ENCODE measurements at regions not wholly inside any gene's neighbourhood (a gene's known extent, or its start where the extent isn't known, plus 50 kb on each side); places are given as distances from the start of the nearest gene placed in this dataset.

GRCh38 chr10:125227546-125227945 lies 67.2 kb upstream of the CTBP2 start:
- Histone ChIP-seq H3K27me3 (replicated peaks in 1 of 7) (peaks cover 0 to 11% (median 0%) of the 10 kb centered on the region in 7 donors), H3K4me1 (no peaks in the 10 kb centered on the region), H3K36me3 (no peaks in the 10 kb centered on the region), H3K9me3 (peaks cover 0 to 8% (median 0%) of the 10 kb centered on the region in 8 donors), H3K4me3 (no peak overlapping the region), H3K27ac (no peak overlapping the region)
- WGBS, 5 donors, result 89 to 91% (median 89%) methylated on average over 8 to 15 of the region's 15 CpGs
- intact Hi-C loops (cut with DNase I; ENCODE audit: low total_unique reads), result no loop called here
- TF ChIP-seq POLR2AphosphoS5 (IDR thresholded peaks at IDR 0.05), result no peak
- TF ChIP-seq CTCF (IDR thresholded peaks at IDR 0.05 in 8 of 11, conservative IDR thresholded peaks at IDR 0.05 in 3 of 11), result no peak
- no peak for TF ChIP-seq POLR2A (IDR thresholded peaks at IDR 0.05)
- no peak for DNase-seq

- 96 to 98% (median 96%) methylated on average over 13 of the region's 13 CpGs for WGBS, 5 donors
- intact Hi-C loops (cut with DNase I; ENCODE audit: low total_unique reads), result no loop called here
- DNase-seq, result no peak
These were observed 66.5 kb upstream of the CTBP2 start for GRCh38 chr10:125226823-125227222.

GRCh38 chr10:125226005-125226404 lies 65.6 kb upstream of the CTBP2 start:
- no peak overlapping the region for H3K27ac ChIP-seq
- TF ChIP-seq POLR2A (IDR thresholded peaks at IDR 0.05), result no peak
- TF ChIP-seq POLR2AphosphoS5 (IDR thresholded peaks at IDR 0.05), result no peak
- no peak for TF ChIP-seq CTCF (IDR thresholded peaks at IDR 0.05 in 8 of 11, conservative IDR thresholded peaks at IDR 0.05 in 3 of 11)
- peaks cover 0 to 17% (median 0%) of the 10 kb centered on the region in 7 donors for H3K27me3 ChIP-seq (replicated peaks in 1 of 7)
- H3K4me1 ChIP-seq, result no peaks in the 10 kb centered on the region
- peaks cover 0 to 8% (median 0%) of the 10 kb centered on the region in 8 donors for H3K9me3 ChIP-seq
- WGBS, 5 donors, result 88 to 97% (median 94%) methylated on average over 7 of the region's 7 CpGs
- H3K36me3 ChIP-seq, result no peaks in the 10 kb centered on the region
- intact Hi-C loops (cut with DNase I; ENCODE audit: low total_unique reads), result no loop called here
- no peak for DNase-seq
- no peak overlapping the region for H3K4me3 ChIP-seq

More at GRCh38 chr10:125226823-125227222, 66.5 kb upstream of the CTBP2 start:
- Histone ChIP-seq H3K4me3 (no peak overlapping the region), H3K27ac (no peak overlapping the region), H3K4me1 (no peaks in the 10 kb centered on the region), H3K9me3 (peaks cover 0 to 8% (median 0%) of the 10 kb centered on the region in 8 donors), H3K27me3 (replicated peaks in 1 of 7) (peaks cover 0 to 11% (median 0%) of the 10 kb centered on the region in 7 donors), H3K36me3 (no peaks in the 10 kb centered on the region)
- no peak for TF ChIP-seq POLR2AphosphoS5 (IDR thresholded peaks at IDR 0.05)
- no peak for TF ChIP-seq POLR2A (IDR thresholded peaks at IDR 0.05)
- no peak for TF ChIP-seq CTCF (IDR thresholded peaks at IDR 0.05 in 8 of 11, conservative IDR thresholded peaks at IDR 0.05 in 3 of 11)

- intact Hi-C loops (cut with DNase I; ENCODE audit: low total_unique reads), result no loop called here
- 84 to 93% (median 86%) methylated on average over 3 of the region's 3 CpGs for WGBS, 5 donors
- peaks cover 0 to 23% (median 0%) of the 10 kb centered on the region in 7 donors for H3K27me3 ChIP-seq (replicated peaks in 1 of 7)
- peaks cover 0 to 8% (median 0%) of the 10 kb centered on the region in 8 donors for H3K9me3 ChIP-seq
- H3K27ac ChIP-seq, result no peak overlapping the region
- TF ChIP-seq CTCF (IDR thresholded peaks at IDR 0.05 in 8 of 11, conservative IDR thresholded peaks at IDR 0.05 in 3 of 11) (no peak), POLR2AphosphoS5 (IDR thresholded peaks at IDR 0.05) (no peak), POLR2A (IDR thresholded peaks at IDR 0.05) (no peak)
- H3K4me3 ChIP-seq, result no peak overlapping the region
- no peaks in the 10 kb centered on the region for H3K36me3 ChIP-seq
- DNase-seq, result no peak
- no peaks in the 10 kb centered on the region for H3K4me1 ChIP-seq
These were observed 64.7 kb upstream of the CTBP2 start for GRCh38 chr10:125225051-125225450.
